ENCODE measurements at regions not wholly inside any gene's neighbourhood (a gene's known extent, or its start where the extent isn't known, plus 50 kb on each side); places are given as distances from the start of the nearest gene placed in this dataset.

GRCh38 chr18:56028514-56028913 is 440.5 kb upstream of the TCF4 start:
- no peak for TF ChIP-seq CTCF (IDR thresholded peaks at IDR 0.05)
- TF ChIP-seq EP300 (IDR thresholded peaks at IDR 0.05): no peak

All from ovary (tissue), 3 donors.